Stomach smooth muscle (tissue), 2 donors: ENCODE measurements at regions not wholly inside any gene's neighbourhood (a gene's known extent, or its start where the extent isn't known, plus 50 kb on each side); places are given as distances from the start of the nearest gene placed in this dataset.

ENCODE experiments used
- H3K27ac ChIP-seq: one replicate; pipeline ENCODE4 v1.7.0; 2013; ENCODE audit warnings: mild to moderate bottlenecking, low read length, inconsistent platforms
- H3K27me3 ChIP-seq, 2 donors: one replicate each; pipeline ENCODE4 v1.7.0; 2013; ENCODE audit warnings: low read length in 2 of 2; ENCODE audit not compliant: insufficient read depth in 2 of 2, control insufficient read depth in 1 of 2
- H3K36me3 ChIP-seq, 2 donors: one replicate each; pipeline ENCODE4 v1.7.0; 2013; ENCODE audit warnings: low read length in 2 of 2; ENCODE audit not compliant: control insufficient read depth in 2 of 2, insufficient read depth in 2 of 2
- H3K4me1 ChIP-seq: one replicate; pipeline ENCODE4 v1.7.0; 2013; ENCODE audit warnings: low read length; ENCODE audit not compliant: control insufficient read depth, insufficient read depth
- H3K4me3 ChIP-seq, 2 donors: one replicate each; pipeline ENCODE4 v1.7.0; 2013; ENCODE audit warnings: low read length in 2 of 2
- H3K9ac ChIP-seq, 2 donors: one replicate each; pipeline ENCODE4 v1.7.0; 2013; ENCODE audit warnings: low read length in 2 of 2, mild to moderate bottlenecking in 1 of 2
- H3K9me3 ChIP-seq, 2 donors: one replicate each; pipeline ENCODE4 v1.7.0; 2013; ENCODE audit warnings: low read length in 2 of 2; ENCODE audit not compliant: control insufficient read depth in 2 of 2
- donor health status: healthy.
- donor health status: Pancreatic carcinoma.

DNA sequence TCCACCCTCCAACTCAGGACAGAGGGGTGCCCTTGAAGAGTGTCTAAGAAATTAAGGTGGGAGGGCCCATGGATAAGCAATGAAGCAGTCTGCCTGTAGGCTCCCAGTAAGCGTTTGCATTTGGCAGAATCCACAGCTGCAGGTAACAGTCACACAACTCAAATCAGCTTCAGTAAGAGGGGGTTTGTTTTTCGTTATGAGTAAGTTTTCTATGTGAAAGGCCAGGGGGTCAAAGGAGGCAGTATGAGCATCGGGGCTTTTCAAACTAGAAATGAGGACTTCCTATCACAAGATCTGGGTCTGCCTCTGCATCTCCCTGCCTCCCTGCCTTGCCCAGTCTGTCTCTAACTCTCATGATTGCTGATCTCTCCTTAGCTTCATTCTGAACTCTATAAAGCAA lies 128.1 kb upstream of the CCL2 start:
- H3K36me3 ChIP-seq: no peaks in the 10 kb centered on the region
- H3K4me3 ChIP-seq: no peak overlapping the region
- H3K9me3 ChIP-seq: no peaks in the 10 kb centered on the region
- no peak overlapping the region for H3K27ac ChIP-seq
- H3K9ac ChIP-seq: no peak overlapping the region
- H3K27me3 ChIP-seq: peaks cover 3 to 14% of the 10 kb centered on the region in 2 donors
- no peaks in the 10 kb centered on the region for H3K4me1 ChIP-seq

DNA sequence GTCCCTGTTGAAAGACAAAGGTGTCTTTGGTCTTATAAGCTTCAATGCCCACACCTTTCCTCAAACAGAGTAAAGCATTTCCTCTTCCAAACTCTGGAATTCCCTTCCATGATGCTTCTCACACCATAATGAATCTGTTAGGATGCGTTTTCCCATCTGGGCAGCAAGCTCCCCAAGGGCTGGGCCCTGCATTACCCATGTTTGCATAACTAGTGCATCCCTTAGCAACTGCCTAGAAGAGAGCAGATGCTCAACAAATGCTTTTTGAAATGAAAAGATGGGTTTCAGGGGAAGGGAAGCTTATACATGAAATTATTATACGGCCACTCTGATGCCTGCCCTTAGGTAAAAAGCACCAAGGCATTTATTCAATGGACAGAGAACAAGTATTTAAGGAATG lies 124.5 kb upstream of the CCL2 start:
- no peaks in the 10 kb centered on the region for H3K9me3 ChIP-seq
- H3K9ac ChIP-seq: no peak overlapping the region
- no peaks in the 10 kb centered on the region for H3K4me1 ChIP-seq
- no peaks in the 10 kb centered on the region for H3K36me3 ChIP-seq
- H3K4me3 ChIP-seq: no peak overlapping the region
- H3K27ac ChIP-seq: no peak overlapping the region
- peaks cover 3 to 11% of the 10 kb centered on the region in 2 donors for H3K27me3 ChIP-seq

DNA sequence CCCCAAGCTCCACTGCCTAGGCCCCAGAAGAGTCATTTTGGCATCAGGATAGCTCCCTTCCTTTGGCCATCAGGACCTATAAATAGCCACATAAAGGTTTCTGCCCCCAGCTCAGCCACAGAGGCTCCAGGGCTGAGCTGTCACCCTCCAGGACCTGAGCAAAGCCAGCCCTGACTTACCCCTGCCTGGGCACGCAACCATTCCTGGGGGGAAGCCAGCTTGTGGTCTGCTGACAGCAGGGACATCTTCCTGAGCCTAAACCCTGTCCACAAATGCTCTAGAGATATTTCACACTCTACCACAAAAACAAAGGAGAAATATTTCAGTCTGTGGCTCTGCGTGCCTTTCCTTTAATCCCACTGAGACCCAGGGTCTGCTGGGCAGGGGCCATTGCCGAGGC lies 123.7 kb upstream of the CCL2 start:
- Histone ChIP-seq H3K4me1 (no peaks in the 10 kb centered on the region), H3K36me3 (no peaks in the 10 kb centered on the region), H3K9ac (no peak overlapping the region), H3K4me3 (no peak overlapping the region), H3K27ac (no peak overlapping the region), H3K27me3 (peaks cover 0 to 7% of the 10 kb centered on the region in 2 donors), H3K9me3 (no peaks in the 10 kb centered on the region)

DNA sequence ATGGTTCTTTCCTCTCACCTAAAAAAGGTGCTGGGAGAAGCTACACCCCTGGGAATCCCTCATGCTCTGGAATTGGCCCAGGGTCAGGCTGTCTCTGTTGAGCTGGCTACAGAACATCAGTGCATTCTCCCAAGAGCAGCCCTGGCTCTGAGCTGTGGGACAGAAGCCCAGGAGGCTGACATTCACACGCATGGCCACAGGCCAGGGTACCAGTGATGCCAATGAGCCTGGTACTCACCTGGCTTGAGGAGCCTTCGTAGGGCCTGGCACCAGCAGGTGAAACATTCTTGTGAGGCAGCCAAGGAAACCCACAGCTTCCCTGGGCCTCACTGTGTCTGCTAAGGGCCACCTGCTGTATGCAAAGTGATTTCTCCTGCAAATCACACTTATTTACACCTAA lies 121.7 kb upstream of the CCL2 start:
- Histone ChIP-seq H3K36me3 (no peaks in the 10 kb centered on the region), H3K4me1 (no peaks in the 10 kb centered on the region), H3K27ac (no peak overlapping the region), H3K9me3 (no peaks in the 10 kb centered on the region), H3K9ac (no peak overlapping the region), H3K27me3 (peaks cover 2 to 4% of the 10 kb centered on the region in 2 donors), H3K4me3 (no peak overlapping the region)

DNA sequence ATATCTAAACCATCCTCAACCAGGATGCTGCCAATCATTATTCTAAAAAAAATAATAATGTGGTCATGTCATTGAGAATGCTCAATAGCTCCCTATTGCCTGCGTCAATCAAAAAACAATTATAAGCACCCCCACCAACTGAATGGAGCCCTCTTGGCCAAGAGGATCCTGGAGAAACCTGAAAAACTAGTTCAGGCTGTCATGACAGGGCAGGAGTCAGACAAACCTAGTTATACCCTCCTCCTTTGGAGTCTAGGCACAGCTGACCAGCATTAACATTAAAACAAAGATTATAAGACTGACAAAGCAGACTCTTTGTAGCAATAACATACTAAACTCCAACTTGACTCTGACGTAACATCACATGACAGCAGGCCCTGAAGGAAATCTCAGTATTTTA lies 119.2 kb upstream of the CCL2 start:
- H3K9ac ChIP-seq: no peak overlapping the region
- no peaks in the 10 kb centered on the region for H3K36me3 ChIP-seq
- H3K4me3 ChIP-seq: no peak overlapping the region
- H3K27ac ChIP-seq: no peak overlapping the region
- no peaks in the 10 kb centered on the region for H3K9me3 ChIP-seq
- H3K4me1 ChIP-seq: no peaks in the 10 kb centered on the region
- peaks cover 3 to 7% of the 10 kb centered on the region in 2 donors for H3K27me3 ChIP-seq

DNA sequence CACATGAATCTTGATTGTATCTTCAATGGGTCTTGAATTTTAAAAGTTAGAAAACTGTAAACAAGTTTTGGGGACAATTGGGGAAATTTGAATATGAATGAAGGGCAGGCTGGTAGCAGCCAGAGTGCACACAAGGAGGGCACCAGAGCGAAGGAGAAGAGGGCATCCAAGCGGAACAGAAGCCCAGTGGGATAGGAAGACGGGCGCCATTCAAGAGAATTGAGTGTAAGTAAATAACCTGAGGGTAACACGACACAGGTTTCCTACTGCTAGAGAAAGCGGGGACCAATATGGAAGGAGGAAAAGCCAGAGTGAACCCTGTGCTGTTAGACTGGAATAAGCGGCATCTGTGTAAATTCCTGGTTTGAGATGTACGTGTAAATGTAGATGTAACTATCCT lies 115.1 kb upstream of the CCL2 start:
- Histone ChIP-seq H3K36me3 (no peaks in the 10 kb centered on the region), H3K4me1 (no peaks in the 10 kb centered on the region), H3K27me3 (peaks cover 5 to 7% of the 10 kb centered on the region in 2 donors), H3K9me3 (no peaks in the 10 kb centered on the region), H3K9ac (no peak overlapping the region), H3K4me3 (no peak overlapping the region), H3K27ac (no peak overlapping the region)

DNA sequence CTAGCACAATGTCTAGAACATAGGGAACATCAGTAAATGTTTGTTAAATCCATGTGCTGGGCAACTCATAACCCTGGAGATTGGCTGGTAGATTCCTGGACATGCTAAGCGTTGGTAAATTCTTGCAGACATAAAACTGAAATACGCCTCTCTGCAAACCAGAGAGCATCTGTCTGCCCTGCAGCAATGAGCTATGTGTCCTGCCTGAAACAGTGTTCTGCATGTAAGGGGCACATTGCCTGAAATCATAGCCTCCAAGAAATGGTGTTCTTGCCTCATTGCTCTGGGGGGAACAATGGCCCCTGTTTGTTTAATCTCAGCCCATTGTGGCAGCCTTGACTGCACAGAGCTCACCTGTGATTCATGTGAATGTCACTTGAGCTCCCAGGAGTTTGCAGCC lies 113.5 kb upstream of the CCL2 start:
- Histone ChIP-seq H3K9ac (no peak overlapping the region), H3K4me1 (no peaks in the 10 kb centered on the region), H3K27ac (no peak overlapping the region), H3K36me3 (no peaks in the 10 kb centered on the region), H3K27me3 (peaks cover 7 to 9% of the 10 kb centered on the region in 2 donors), H3K9me3 (no peaks in the 10 kb centered on the region), H3K4me3 (no peak overlapping the region)

DNA sequence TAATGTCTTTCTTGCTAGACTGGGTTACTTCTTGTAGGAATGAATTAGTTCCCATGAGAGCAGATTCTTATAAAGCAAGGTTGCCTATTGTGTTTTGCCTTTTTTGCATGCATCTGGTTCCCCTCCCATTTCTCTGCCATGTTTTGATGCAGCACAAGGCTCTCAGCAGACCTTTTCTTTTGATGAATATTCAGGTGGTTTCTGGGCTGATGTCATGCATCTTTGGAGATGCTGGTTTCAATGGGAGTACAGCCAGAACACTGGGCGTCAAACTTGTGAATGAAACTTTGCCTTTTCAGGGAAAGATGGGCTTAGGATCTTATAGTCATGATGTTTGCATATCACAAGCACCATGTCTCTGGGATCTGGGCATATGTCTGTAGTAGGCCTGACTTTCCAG lies 111.7 kb upstream of the CCL2 start:
- Histone ChIP-seq H3K4me3 (no peak overlapping the region), H3K9ac (no peak overlapping the region), H3K36me3 (no peaks in the 10 kb centered on the region), H3K27me3 (peaks cover 5 to 10% of the 10 kb centered on the region in 2 donors), H3K27ac (no peak overlapping the region), H3K4me1 (no peaks in the 10 kb centered on the region), H3K9me3 (no peaks in the 10 kb centered on the region)

DNA sequence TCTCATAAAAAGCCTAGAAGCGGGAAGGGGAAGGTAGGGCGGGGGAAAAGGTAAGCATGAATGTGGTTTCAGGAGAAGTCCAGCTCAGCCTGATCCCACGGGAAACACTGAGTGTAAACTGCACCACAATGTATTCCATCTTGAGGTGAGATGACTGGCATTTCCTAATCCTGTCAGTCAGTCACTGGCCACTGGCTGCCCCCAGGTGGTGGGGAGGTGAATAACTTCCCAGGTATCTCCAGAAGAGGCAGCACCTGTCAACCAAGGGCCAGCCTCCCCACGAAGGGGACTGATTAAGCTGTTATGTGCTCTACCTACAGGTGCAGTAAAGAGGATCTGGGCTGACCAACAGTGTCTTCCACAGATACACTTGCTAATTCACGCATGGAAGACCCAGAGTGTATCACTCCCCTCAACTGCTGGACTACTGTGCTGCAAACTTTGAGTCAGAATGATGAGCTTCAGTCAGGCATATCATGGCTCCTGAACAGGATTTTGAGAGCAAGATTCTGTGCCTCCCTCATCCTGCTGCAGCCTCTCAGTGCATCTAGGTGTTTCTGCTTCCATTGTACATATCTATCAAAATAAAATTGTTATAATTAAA lies 108.5 kb upstream of the CCL2 start:
- Histone ChIP-seq H3K27me3 (peaks cover 3 to 9% of the 10 kb centered on the region in 2 donors), H3K9ac (no peak overlapping the region), H3K4me1 (no peaks in the 10 kb centered on the region), H3K9me3 (no peaks in the 10 kb centered on the region), H3K4me3 (no peak overlapping the region), H3K36me3 (no peaks in the 10 kb centered on the region), H3K27ac (no peak overlapping the region)

DNA sequence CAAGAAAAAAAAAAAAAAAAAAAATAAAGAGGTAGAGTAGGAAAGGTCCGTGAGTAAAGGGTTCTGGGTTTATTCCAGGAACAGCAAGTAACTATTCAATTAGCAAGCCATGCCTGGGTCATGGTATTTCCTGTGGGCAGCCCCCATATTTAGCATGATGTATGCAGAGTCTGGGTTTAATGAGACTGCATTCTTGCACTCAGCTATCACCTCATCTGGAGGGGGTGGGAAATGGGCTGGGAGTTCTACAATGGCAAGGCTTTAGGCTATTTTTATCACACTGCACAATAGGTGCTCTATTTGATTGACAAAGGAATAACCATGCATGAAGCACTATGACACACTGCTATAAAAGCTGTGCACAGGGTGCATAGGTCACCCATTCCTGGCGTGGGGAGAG lies 104.0 kb upstream of the CCL2 start:
- Histone ChIP-seq H3K9ac (no peak overlapping the region), H3K4me1 (no peaks in the 10 kb centered on the region), H3K27me3 (peaks cover 21 to 22% of the 10 kb centered on the region in 2 donors), H3K27ac (no peak overlapping the region), H3K36me3 (no peaks in the 10 kb centered on the region), H3K4me3 (no peak overlapping the region), H3K9me3 (no peaks in the 10 kb centered on the region)

DNA sequence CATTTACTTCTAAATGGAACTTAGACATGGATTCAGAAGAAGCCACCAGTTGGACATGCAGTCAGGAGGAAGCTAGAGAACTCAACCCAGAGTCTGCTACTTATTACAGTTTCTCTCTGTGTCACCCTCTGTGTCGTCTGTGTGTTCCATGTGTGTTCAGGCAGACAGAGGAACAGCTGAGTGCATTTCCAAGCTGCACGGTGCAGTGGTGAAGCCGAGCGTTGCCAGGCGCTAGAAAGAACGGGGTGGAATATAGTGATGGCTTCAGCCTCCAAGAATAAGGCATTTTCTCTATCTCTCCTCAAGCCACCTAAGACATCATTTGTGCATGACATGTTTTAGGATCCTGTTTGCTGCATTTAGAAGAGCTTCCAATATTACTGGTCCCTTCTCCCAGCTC lies 101.1 kb upstream of the CCL2 start:
- H3K4me1 ChIP-seq: peaks cover 4% of the 10 kb centered on the region
- no peak overlapping the region for H3K9ac ChIP-seq
- H3K4me3 ChIP-seq: no peak overlapping the region
- H3K27ac ChIP-seq: no peak overlapping the region
- H3K27me3 ChIP-seq: peaks cover 37 to 38% of the 10 kb centered on the region in 2 donors
- H3K9me3 ChIP-seq: peaks cover 0 to 4% of the 10 kb centered on the region in 2 donors
- H3K36me3 ChIP-seq: no peaks in the 10 kb centered on the region
